ENCODE measurements at regions not wholly inside any gene's neighbourhood (a gene's known extent, or its start where the extent isn't known, plus 50 kb on each side); places are given as distances from the start of the nearest gene placed in this dataset.

- H2BK20ac ChIP-seq (ENCODE audit: low read depth, low read length, poor library complexity, severe bottlenecking), result no peak overlapping the region
- peaks cover 12% of the 10 kb centered on the region for H3K23me2 ChIP-seq (ENCODE audit: insufficient read length, low read depth, low read length, poor library complexity, severe bottlenecking)
- no peak for DNase-seq
- no peak overlapping the region for H3K4me2 ChIP-seq (ENCODE audit: insufficient read depth, insufficient read length, low read length)
- H3T11ph ChIP-seq (ENCODE audit: low read length), result no peak overlapping the region
- no peaks in the 10 kb centered on the region for H3K36me3 Mint-ChIP-seq (ENCODE audit: insufficient read depth in 1 of 3, low read depth in 3 of 3)
- no peaks in the 10 kb centered on the region for H3K79me1 ChIP-seq (ENCODE audit: insufficient read depth, low read depth, low read length, poor library complexity, severe bottlenecking)
- no peak overlapping the region for H3K18ac ChIP-seq (ENCODE audit: insufficient read length, low read depth, low read length)
- WGBS (ENCODE audit: extremely low coverage, insufficient read length, low lambda C conversion rate), result no CpG with 5 or more reads among the region's 9 CpGs
- TF ChIP-seq, protein P1, sequence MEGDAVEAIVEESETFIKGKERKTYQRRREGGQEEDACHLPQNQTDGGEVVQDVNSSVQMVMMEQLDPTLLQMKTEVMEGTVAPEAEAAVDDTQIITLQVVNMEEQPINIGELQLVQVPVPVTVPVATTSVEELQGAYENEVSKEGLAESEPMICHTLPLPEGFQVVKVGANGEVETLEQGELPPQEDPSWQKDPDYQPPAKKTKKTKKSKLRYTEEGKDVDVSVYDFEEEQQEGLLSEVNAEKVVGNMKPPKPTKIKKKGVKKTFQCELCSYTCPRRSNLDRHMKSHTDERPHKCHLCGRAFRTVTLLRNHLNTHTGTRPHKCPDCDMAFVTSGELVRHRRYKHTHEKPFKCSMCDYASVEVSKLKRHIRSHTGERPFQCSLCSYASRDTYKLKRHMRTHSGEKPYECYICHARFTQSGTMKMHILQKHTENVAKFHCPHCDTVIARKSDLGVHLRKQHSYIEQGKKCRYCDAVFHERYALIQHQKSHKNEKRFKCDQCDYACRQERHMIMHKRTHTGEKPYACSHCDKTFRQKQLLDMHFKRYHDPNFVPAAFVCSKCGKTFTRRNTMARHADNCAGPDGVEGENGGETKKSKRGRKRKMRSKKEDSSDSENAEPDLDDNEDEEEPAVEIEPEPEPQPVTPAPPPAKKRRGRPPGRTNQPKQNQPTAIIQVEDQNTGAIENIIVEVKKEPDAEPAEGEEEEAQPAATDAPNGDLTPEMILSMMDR (conservative IDR thresholded peaks at IDR 0.05), result no peak
- H3K4ac ChIP-seq (ENCODE audit: low read depth, low read length), result no peak overlapping the region
- H3K27me3 ChIP-seq (ENCODE audit: insufficient read depth, low read length), result peaks cover 5% of the 10 kb centered on the region; the same call in 1 of the 2 replicates
- H2AFZ ChIP-seq (ENCODE audit: low read length), result no peak overlapping the region
- H3K9me3 Mint-ChIP-seq, result no peaks in the 10 kb centered on the region
- H3K27ac ChIP-seq (ENCODE audit: insufficient read length, low read depth, low read length), result no peak overlapping the region
- H4K8ac ChIP-seq (replicated peaks; ENCODE audit: insufficient read length, low read depth, low read length), result no peak overlapping the region
- H4K5ac ChIP-seq (ENCODE audit: insufficient read length, low read depth, low read length), result no peak overlapping the region
- no peak overlapping the region for H3K9ac ChIP-seq (ENCODE audit: extremely low read depth, insufficient read length, low read length)
- H3K4me1 Mint-ChIP-seq, result peaks cover 31 to 51% of the 10 kb centered on the region in 2 experiments
- H3K4me3 Mint-ChIP-seq, result no peak overlapping the region
- no peak overlapping the region for H2BK5ac ChIP-seq (ENCODE audit: insufficient read length, low read length)
- H3K27me3 Mint-ChIP-seq (ENCODE audit: low read depth), result peaks cover 44% of the 10 kb centered on the region
- no peak overlapping the region for H2BK12ac ChIP-seq (ENCODE audit: insufficient read length, low read depth, low read length)
- H4K20me1 ChIP-seq (ENCODE audit: control insufficient read depth, insufficient read depth, insufficient read length), result no peaks in the 10 kb centered on the region
- peaks cover 13% of the 10 kb centered on the region; the same call in 1 of the 2 replicates for H3K4me1 ChIP-seq (ENCODE audit: insufficient read depth, low read length)
- H4K91ac ChIP-seq (ENCODE audit: insufficient read length, low read depth, low read length), result no peak overlapping the region
- H2BK120ac ChIP-seq (ENCODE audit: low read depth, low read length, poor library complexity, severe bottlenecking), result no peak overlapping the region
- H2AK5ac ChIP-seq (ENCODE audit: insufficient read length, low read length), result no peak overlapping the region
- peak overlapping the region in 1 of 3 experiments; percentile 62; a peak in 2 of 7 replicates for H3K27ac Mint-ChIP-seq
- no peaks in the 10 kb centered on the region for H3K9me3 ChIP-seq (ENCODE audit: control insufficient read depth, low read depth, low read length)
- H2BK15ac ChIP-seq (ENCODE audit: low read depth, low read length), result no peak overlapping the region
- H3K23ac ChIP-seq (ENCODE audit: insufficient read length, low read depth, low read length), result no peak overlapping the region
- no peak overlapping the region for H3K14ac ChIP-seq (ENCODE audit: insufficient read depth, low read length)
- H3K79me2 ChIP-seq (ENCODE audit: insufficient read depth, low read length), result no peaks in the 10 kb centered on the region
- H3K56ac ChIP-seq (ENCODE audit: insufficient read length, low read depth, low read length), result no peak overlapping the region
Observed at GRCh38 chr3:44018926-44019325, 222.8 kb upstream of the TOPAZ1 start.

All from H9 (cell line).